IMR-90 (cell line): ENCODE measurements at regions not wholly inside any gene's neighbourhood (a gene's known extent, or its start where the extent isn't known, plus 50 kb on each side); places are given as distances from the start of the nearest gene placed in this dataset.

Experiments
- ATAC-seq: fragments of 200-7000 bp; cut with Tn5 transposase; 2 replicates; pipeline ENCODE4 v1.9.1; 2020; ENCODE audit warnings: low read depth, mild to moderate bottlenecking, moderate library complexity
- BruUV-seq: library from RNA; stranded (reverse); fragments of 400-500 nt; replicated peaks from 2 replicates; lab custom pipeline; 2021; lab: Mats Ljungman, UMichigan
- CTCF ChIA-PET: fragments of 300-600 bp; formaldehyde crosslinking; extraction: SDS; loops from one replicate; lab custom pipeline; 2021; ENCODE audit warnings: antibody characterized with exemption; lab: Yijun Ruan, JAX
- POLR2A ChIA-PET: fragments of 300-600 bp; sonication (Branson Sonifier 250); formaldehyde crosslinking; loops from one replicate; lab custom pipeline; 2022; ENCODE audit warnings: antibody characterized with exemption; ENCODE audit not compliant: unreplicated experiment; lab: Charles Lee
- DNase-seq: peaks from one replicate; pipeline ENCODE4 v3.0.0; 2013
- H2AFZ ChIP-seq: replicated peaks from 2 replicates; pipeline ENCODE3; 2013; ENCODE audit warnings: low read length, mild to moderate bottlenecking; ENCODE audit not compliant: poor library complexity
- H2AK5ac ChIP-seq: 2 replicates; pipeline ENCODE4 v1.6.1; 2013; ENCODE audit warnings: low read depth, low read length, inconsistent platforms
- H2AK9ac ChIP-seq: replicated peaks from 2 replicates; pipeline ENCODE3; 2013; ENCODE audit warnings: mild to moderate bottlenecking, low read depth, low read length, moderate library complexity; ENCODE audit not compliant: poor library complexity
- H2BK120ac ChIP-seq: 2 replicates; pipeline ENCODE4 v1.6.1; 2013; ENCODE audit warnings: low read depth, low read length, inconsistent platforms
- H2BK15ac ChIP-seq: 3 replicates; pipeline ENCODE4 v1.6.1; 2013; ENCODE audit warnings: low read depth, low read length, inconsistent platforms
- H2BK20ac ChIP-seq: 2 replicates; pipeline ENCODE4 v1.6.1; 2013; ENCODE audit warnings: low read depth, mild to moderate bottlenecking, inconsistent platforms, low read length, moderate library complexity
- H2BK5ac ChIP-seq: 2 replicates; pipeline ENCODE4 v1.6.1; 2013; ENCODE audit warnings: mild to moderate bottlenecking, low read depth, low read length, inconsistent platforms; ENCODE audit not compliant: poor library complexity, severe bottlenecking
- H3K14ac ChIP-seq: replicated peaks from 2 replicates; pipeline ENCODE4 v1.6.1; 2013; ENCODE audit warnings: low read depth, low read length, inconsistent platforms
- H3K18ac ChIP-seq: 2 replicates; pipeline ENCODE4 v1.6.1; 2013; ENCODE audit warnings: low read depth, low read length, control low read depth
- H3K23ac ChIP-seq: 2 replicates; pipeline ENCODE4 v1.6.1; 2013; ENCODE audit warnings: low read depth, low read length, inconsistent platforms
- H3K27ac ChIP-seq: 2 replicates; pipeline ENCODE4 v1.5.1; 2013; ENCODE audit warnings: mild to moderate bottlenecking, control low read depth, low read length; ENCODE audit not compliant: insufficient read depth
- H3K27me3 ChIP-seq: 2 replicates; pipeline ENCODE4 v1.6.1; 2013; ENCODE audit warnings: low read length; ENCODE audit not compliant: control insufficient read depth, insufficient read depth
- H3K36me3 ChIP-seq: 2 replicates; pipeline ENCODE4 v1.6.1; 2013; ENCODE audit warnings: low read length, mixed read lengths; ENCODE audit not compliant: control insufficient read depth, insufficient read depth
- H3K4ac ChIP-seq: 2 replicates; pipeline ENCODE4 v1.6.1; 2013; ENCODE audit warnings: low read depth, low read length, inconsistent platforms
- H3K4me1 ChIP-seq: 2 replicates; pipeline ENCODE4 v1.6.1; 2013; ENCODE audit warnings: low read length, mixed read lengths; ENCODE audit not compliant: control insufficient read depth, insufficient read depth
- H3K4me2 ChIP-seq: 2 replicates; pipeline ENCODE4 v1.6.1; 2013; ENCODE audit warnings: low read depth, mild to moderate bottlenecking, control low read depth, low read length, moderate library complexity
- H3K4me3 ChIP-seq: 2 replicates; pipeline ENCODE4 v1.5.1; 2013; ENCODE audit warnings: low read depth, mild to moderate bottlenecking, control low read depth, low read length, moderate library complexity; ENCODE audit not compliant: insufficient read depth
- H3K56ac ChIP-seq: 2 replicates; pipeline ENCODE4 v1.6.1; 2013; ENCODE audit warnings: low read length, inconsistent platforms; ENCODE audit not compliant: insufficient read depth; ENCODE audit errors: extremely low read depth
- H3K79me1 ChIP-seq, 2 experiments: 2 replicates each; pipeline ENCODE4 v1.6.1; 2013; ENCODE audit warnings: low read length in 2 of 2, inconsistent platforms in 1 of 2, low read depth in 1 of 2
- H3K9ac ChIP-seq: 2 replicates; pipeline ENCODE4 v1.6.1; 2013; ENCODE audit warnings: low read depth, low read length, control low read depth
- H3K9me1 ChIP-seq: 2 replicates; pipeline ENCODE4 v1.6.1; 2013; ENCODE audit warnings: low read length, inconsistent platforms; ENCODE audit not compliant: insufficient read depth
- H3K9me3 ChIP-seq: 2 replicates; pipeline ENCODE4 v1.6.1; 2013; ENCODE audit warnings: low read length; ENCODE audit not compliant: control insufficient read depth, insufficient read depth
- H4K20me1 ChIP-seq: 2 replicates; pipeline ENCODE4 v1.6.1; 2013; ENCODE audit warnings: low read length, inconsistent platforms; ENCODE audit not compliant: insufficient read depth
- H4K5ac ChIP-seq: 2 replicates; pipeline ENCODE4 v1.6.1; 2013; ENCODE audit warnings: mild to moderate bottlenecking, low read depth, low read length, control low read depth
- H4K8ac ChIP-seq, 2 experiments: 2 replicates each; pipeline ENCODE4 v1.6.1; 2013; ENCODE audit warnings: low read depth in 2 of 2, low read length in 2 of 2, control low read depth in 1 of 2, inconsistent platforms in 1 of 2
- H4K91ac ChIP-seq: 2 replicates; pipeline ENCODE4 v1.6.1; 2013; ENCODE audit warnings: low read depth, low read length, inconsistent platforms; ENCODE audit not compliant: insufficient read depth
- BHLHE40 ChIP-seq: fragments of 150-350 bp; IDR thresholded peaks from 2 replicates; pipeline ENCODE4 v1.6.1; 2016; ENCODE audit warnings: mild to moderate bottlenecking, low read depth, low read length
- CEBPB ChIP-seq: IDR thresholded peaks from 2 replicates; pipeline ENCODE4 v1.6.1; 2012; ENCODE audit warnings: low read depth, low read length, improper control_type of control experiment
- CHD1 ChIP-seq: IDR thresholded peaks from 2 replicates; pipeline ENCODE4 v1.6.1; 2012; ENCODE audit warnings: low read depth, low read length, improper control_type of control experiment
- FOS ChIP-seq: fragments of 150-350 bp; IDR thresholded peaks from 2 replicates; pipeline ENCODE4 v1.6.1; 2016; ENCODE audit warnings: low read depth, low read length
- MAFK ChIP-seq: IDR thresholded peaks from 2 replicates; pipeline ENCODE4 v1.6.1; 2012; ENCODE audit warnings: low read depth, low read length, improper control_type of control experiment
- MAZ ChIP-seq: IDR thresholded peaks from 2 replicates; pipeline ENCODE4 v1.6.1; 2012; ENCODE audit warnings: low read depth, mild to moderate bottlenecking, low read length, improper control_type of control experiment, moderate library complexity, borderline replicate concordance
- MXI1 ChIP-seq: IDR thresholded peaks from 2 replicates; pipeline ENCODE4 v1.6.1; 2012; ENCODE audit warnings: low read depth, mild to moderate bottlenecking, low read length, moderate library complexity, borderline replicate concordance
- NFE2L2 ChIP-seq: fragments of 150-350 bp; IDR thresholded peaks from 2 replicates; pipeline ENCODE4 v1.6.1; 2016; ENCODE audit warnings: low read depth, mild to moderate bottlenecking, low read length
- POLR2A ChIP-seq: IDR thresholded peaks from 2 replicates; pipeline ENCODE4 v1.6.1; 2012; ENCODE audit warnings: mild to moderate bottlenecking, low read depth, low read length
- RFX5 ChIP-seq: IDR thresholded peaks from 2 replicates; pipeline ENCODE4 v1.8.0; 2012; ENCODE audit warnings: low read depth, mild to moderate bottlenecking, low read length, moderate library complexity
- SMC3 ChIP-seq: fragments of 150-350 bp; IDR thresholded peaks from 2 replicates; pipeline ENCODE4 v1.6.1; 2016; ENCODE audit warnings: low read depth, mild to moderate bottlenecking, antibody characterized with exemption, low read length, moderate library complexity
- WGBS, 2 experiments: methylation state at CpG; one replicate each; pipeline versions ENCODE4 v1.1.5 to v1.1.7; 2013; ENCODE audit warnings: missing lambda C conversion rate in 2 of 2; ENCODE audit not compliant: insufficient read length in 1 of 2; ENCODE audit errors: extremely low coverage in 2 of 2; 5-methylcytosine and 5-hydroxymethylcytosine counted together
- dilution Hi-C: fragments of 300-500 bp; cut with HindIII; formaldehyde crosslinking; loops from one replicate; pipeline ENCODE4 v1.14.3; 2018; ENCODE audit warnings: low sequenced_read_pairs; ENCODE audit not compliant: unreplicated experiment
- in situ Hi-C: fragments of 300-500 bp; cut with MboI; formaldehyde crosslinking; loops from 3 replicates; pipeline ENCODE4 v1.14.3; 2019; ENCODE audit warnings: low sequenced_read_pairs, inconsistent platforms, mixed read lengths
- intact Hi-C: fragments of 100-400 bp; cut with micrococcal nuclease; formaldehyde crosslinking; loops from 2 replicates; pipeline ENCODE4 v1.10.0; 2022
- TF ChIP-seq, protein P1 (sequence below): fragments of 150-350 bp; IDR thresholded peaks from 2 replicates; pipeline ENCODE4 v1.6.1; 2017; ENCODE audit warnings: mild to moderate bottlenecking, antibody characterized with exemption, low read length, low read depth

DNA sequence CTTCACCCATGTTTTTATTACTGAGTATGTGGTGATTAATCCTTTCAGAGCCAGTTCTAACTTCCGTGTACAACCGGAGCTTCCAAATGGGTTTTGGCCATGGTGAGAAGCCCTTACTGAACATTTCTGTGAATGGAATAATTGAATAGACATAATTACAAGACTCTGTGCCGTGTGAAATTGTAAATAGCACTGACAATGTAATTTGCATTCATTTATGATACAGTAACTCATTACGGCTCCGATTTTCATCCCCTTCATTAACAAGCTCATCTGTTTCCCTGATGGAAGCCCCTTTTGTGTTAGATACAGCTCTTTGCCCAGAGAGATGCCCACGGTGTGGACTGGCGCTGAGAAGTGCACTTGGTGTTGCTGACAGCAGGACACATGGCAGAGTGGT is 891.0 kb downstream of the AACS start:
- no peak for ATAC-seq
- no peak overlapping the region for H3K27ac ChIP-seq
- no peak overlapping the region for H2AFZ ChIP-seq
- no peak overlapping the region for H3K18ac ChIP-seq
- peaks cover 32% of the 10 kb centered on the region for H3K9me3 ChIP-seq
- no CpG with 5 or more reads among the region's 7 CpGs for WGBS, 2 experiments
- H3K79me1 ChIP-seq, result no peaks in the 10 kb centered on the region
- no peak overlapping the region for H3K4me3 ChIP-seq
- in situ Hi-C loops (no loop called here), dilution Hi-C loops (no loop called here), intact Hi-C loops (no loop called here)
- H4K5ac ChIP-seq, result no peak overlapping the region
- H3K4me1 ChIP-seq, result no peaks in the 10 kb centered on the region
- no peak for DNase-seq
- no peak overlapping the region for H2AK9ac ChIP-seq
- BruUV-seq, result no TSS peak
- H2BK5ac ChIP-seq, result no peak overlapping the region
- H2BK20ac ChIP-seq, result no peak overlapping the region
- no peak overlapping the region for H4K91ac ChIP-seq
- H2BK120ac ChIP-seq, result no peak overlapping the region
- ChIA-PET POLR2A (no interaction called here), CTCF (no interaction called here)
- H3K14ac ChIP-seq, result no peak overlapping the region
- no peak overlapping the region for H3K4me2 ChIP-seq
- no peaks in the 10 kb centered on the region for H4K20me1 ChIP-seq
- no peak overlapping the region for H4K8ac ChIP-seq
- H3K36me3 ChIP-seq, result no peaks in the 10 kb centered on the region
- H3K9me1 ChIP-seq, result no peaks in the 10 kb centered on the region
- no peaks in the 10 kb centered on the region for H3K27me3 ChIP-seq
- no peak overlapping the region for H3K4ac ChIP-seq
- H3K9ac ChIP-seq, result no peak overlapping the region
- no peak overlapping the region for H2AK5ac ChIP-seq
- TF ChIP-seq CHD1 (no peak), NFE2L2 (no peak), MAFK (no peak), MXI1 (no peak), RFX5 (no peak), BHLHE40 (no peak), CEBPB (no peak), POLR2A (no peak), FOS (no peak), SMC3 (no peak), MAZ (no peak)
- TF ChIP-seq, protein P1, sequence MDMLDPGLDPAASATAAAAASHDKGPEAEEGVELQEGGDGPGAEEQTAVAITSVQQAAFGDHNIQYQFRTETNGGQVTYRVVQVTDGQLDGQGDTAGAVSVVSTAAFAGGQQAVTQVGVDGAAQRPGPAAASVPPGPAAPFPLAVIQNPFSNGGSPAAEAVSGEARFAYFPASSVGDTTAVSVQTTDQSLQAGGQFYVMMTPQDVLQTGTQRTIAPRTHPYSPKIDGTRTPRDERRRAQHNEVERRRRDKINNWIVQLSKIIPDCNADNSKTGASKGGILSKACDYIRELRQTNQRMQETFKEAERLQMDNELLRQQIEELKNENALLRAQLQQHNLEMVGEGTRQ, result no peak
- no peak overlapping the region for H2BK15ac ChIP-seq
- no peak overlapping the region for H3K23ac ChIP-seq
- no peak overlapping the region for H3K56ac ChIP-seq
